ENCODE measurements at regions not wholly inside any gene's neighbourhood (a gene's known extent, or its start where the extent isn't known, plus 50 kb on each side); places are given as distances from the start of the nearest gene placed in this dataset.
A peak's percentile ranks its signal among the peaks of the same experiment; 100 is the strongest.
"Not testable (repeated sequence)": the region's sequence is repeated elsewhere in the genome, so short reads cannot be mapped to it uniquely, and the experiment has no call there.

GRCh38 chr1:100597061-100597741 lies 59.3 kb downstream of the GPR88 start:
- Histone ChIP-seq H3K4me3 (no peak overlapping the region), H3K9me3 (no peaks in the 10 kb centered on the region), H3K36me3 (no peaks in the 10 kb centered on the region), H3K9ac (ENCODE audit: low read depth in 2 of 2, low read length in 2 of 2) (no peak overlapping the region), H3K27ac (no peak overlapping the region), H3K4me1 (no peaks in the 10 kb centered on the region), H3K27me3 (no peaks in the 10 kb centered on the region)
- TF ChIP-seq CTCF (IDR thresholded peaks at IDR 0.05) = no peak
- no peak for DNase-seq
- intact Hi-C loops (cut with DNase I) = no loop called here

GRCh38 chr1:100597784-100598183 lies 59.8 kb downstream of the GPR88 start:
- Histone ChIP-seq H3K36me3 (no peaks in the 10 kb centered on the region), H3K27ac (no peak overlapping the region), H3K9me3 (no peaks in the 10 kb centered on the region), H3K9ac (ENCODE audit: low read depth in 2 of 2, low read length in 2 of 2) (no peak overlapping the region), H3K4me3 (no peak overlapping the region), H3K4me1 (no peaks in the 10 kb centered on the region), H3K27me3 (no peaks in the 10 kb centered on the region)
- intact Hi-C loops (cut with DNase I) = no loop called here
- no peak for DNase-seq
- no peak for TF ChIP-seq CTCF (IDR thresholded peaks at IDR 0.05)

- H3K4me3 ChIP-seq; H3K9ac ChIP-seq (ENCODE audit: low read depth in 2 of 2, low read length in 2 of 2); H3K27ac ChIP-seq; H3K27me3 ChIP-seq; H3K9me3 ChIP-seq; DNase-seq; H3K4me1 ChIP-seq; intact Hi-C loops (cut with DNase I); H3K36me3 ChIP-seq: not testable (repeated sequence)
These were observed 62.4 kb downstream of the GPR88 start for GRCh38 chr1:100600377-100600776.

GRCh38 chr1:100602028-100602427 lies 64.1 kb downstream of the GPR88 start:
- H3K36me3 ChIP-seq; H3K4me1 ChIP-seq; H3K9ac ChIP-seq (ENCODE audit: low read depth in 2 of 2, low read length in 2 of 2); H3K27ac ChIP-seq; H3K4me3 ChIP-seq; DNase-seq; intact Hi-C loops (cut with DNase I); H3K9me3 ChIP-seq; H3K27me3 ChIP-seq: not testable (repeated sequence)

GRCh38 chr1:100604372-100604771 lies 66.4 kb downstream of the GPR88 start:
- H3K4me1 ChIP-seq = no peaks in the 10 kb centered on the region
- no peak overlapping the region for H3K4me3 ChIP-seq
- TF ChIP-seq CTCF (IDR thresholded peaks at IDR 0.05) = no peak
- no peaks in the 10 kb centered on the region for H3K27me3 ChIP-seq
- no peaks in the 10 kb centered on the region for H3K9me3 ChIP-seq
- H3K9ac ChIP-seq (ENCODE audit: low read depth in 2 of 2, low read length in 2 of 2) = no peak overlapping the region
- no peak overlapping the region for H3K27ac ChIP-seq
- H3K36me3 ChIP-seq = no peaks in the 10 kb centered on the region
- no peak for DNase-seq
- intact Hi-C loops (cut with DNase I) = no loop called here

GRCh38 chr1:100606438-100606837 lies 68.5 kb downstream of the GPR88 start:
- H3K27me3 ChIP-seq = no peaks in the 10 kb centered on the region
- intact Hi-C loops (cut with DNase I) = loop anchor here (2.0 kb wide), 1 partner anchor 262 kb away; no protein-coding TSS in a partner anchor
- H3K9me3 ChIP-seq = no peaks in the 10 kb centered on the region
- no peaks in the 10 kb centered on the region for H3K4me1 ChIP-seq
- H3K9ac ChIP-seq (ENCODE audit: low read depth in 2 of 2, low read length in 2 of 2) = no peak overlapping the region
- DNase-seq = peak; percentile 28
- H3K4me3 ChIP-seq = no peak overlapping the region
- no peaks in the 10 kb centered on the region for H3K36me3 ChIP-seq
- H3K27ac ChIP-seq = no peak overlapping the region
- TF ChIP-seq CTCF (IDR thresholded peaks at IDR 0.05) = peak; percentile 39

All from colonic mucosa (tissue), 4 donors.